ENCODE measurements at regions not wholly inside any gene's neighbourhood (a gene's known extent, or its start where the extent isn't known, plus 50 kb on each side); places are given as distances from the start of the nearest gene placed in this dataset.

DNA sequence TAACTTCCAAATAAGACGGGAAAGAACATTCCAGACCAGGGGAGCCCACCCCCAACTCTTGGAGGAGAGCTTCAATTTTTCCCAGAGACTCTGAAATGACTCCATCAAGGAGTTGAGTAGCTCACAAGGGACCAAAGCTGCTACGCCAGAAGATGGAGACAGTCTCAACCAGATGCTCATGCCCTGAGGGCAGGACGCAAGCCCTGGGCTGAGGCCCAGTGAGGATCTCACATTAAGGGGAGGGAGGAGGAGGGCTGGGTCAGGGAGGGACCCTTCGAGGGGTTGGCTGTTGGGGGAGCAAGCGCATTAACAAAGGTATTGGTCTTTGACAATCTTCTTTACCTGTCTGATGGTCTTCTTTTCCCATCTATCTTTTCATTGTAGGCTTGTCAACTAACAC, 141.3 kb upstream of the SLC1A4 start:
- TF ChIP-seq JUN (CRISPR knock-in tag; IDR thresholded peaks at IDR 0.05) (no peak), ETV6 (CRISPR knock-in tag; IDR thresholded peaks at IDR 0.05) (no peak), KAT7 (CRISPR knock-in tag; IDR thresholded peaks at IDR 0.05; ENCODE audit: borderline replicate concordance) (no peak), RELA (CRISPR knock-in tag; IDR thresholded peaks at IDR 0.05; ENCODE audit: borderline replicate concordance) (no peak), ZBTB21 (CRISPR knock-in tag; IDR thresholded peaks at IDR 0.05; ENCODE audit: borderline replicate concordance) (no peak), ATF1 (CRISPR knock-in tag; IDR thresholded peaks at IDR 0.05) (no peak), IRF2 (CRISPR knock-in tag; IDR thresholded peaks at IDR 0.05; ENCODE audit: borderline replicate concordance, low read depth) (no peak), ELF4 (CRISPR knock-in tag; IDR thresholded peaks at IDR 0.05; ENCODE audit: low read depth) (no peak)
- TF ChIP-seq, protein P1, sequence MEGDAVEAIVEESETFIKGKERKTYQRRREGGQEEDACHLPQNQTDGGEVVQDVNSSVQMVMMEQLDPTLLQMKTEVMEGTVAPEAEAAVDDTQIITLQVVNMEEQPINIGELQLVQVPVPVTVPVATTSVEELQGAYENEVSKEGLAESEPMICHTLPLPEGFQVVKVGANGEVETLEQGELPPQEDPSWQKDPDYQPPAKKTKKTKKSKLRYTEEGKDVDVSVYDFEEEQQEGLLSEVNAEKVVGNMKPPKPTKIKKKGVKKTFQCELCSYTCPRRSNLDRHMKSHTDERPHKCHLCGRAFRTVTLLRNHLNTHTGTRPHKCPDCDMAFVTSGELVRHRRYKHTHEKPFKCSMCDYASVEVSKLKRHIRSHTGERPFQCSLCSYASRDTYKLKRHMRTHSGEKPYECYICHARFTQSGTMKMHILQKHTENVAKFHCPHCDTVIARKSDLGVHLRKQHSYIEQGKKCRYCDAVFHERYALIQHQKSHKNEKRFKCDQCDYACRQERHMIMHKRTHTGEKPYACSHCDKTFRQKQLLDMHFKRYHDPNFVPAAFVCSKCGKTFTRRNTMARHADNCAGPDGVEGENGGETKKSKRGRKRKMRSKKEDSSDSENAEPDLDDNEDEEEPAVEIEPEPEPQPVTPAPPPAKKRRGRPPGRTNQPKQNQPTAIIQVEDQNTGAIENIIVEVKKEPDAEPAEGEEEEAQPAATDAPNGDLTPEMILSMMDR (IDR thresholded peaks at IDR 0.05): no peak
- TF ChIP-seq, protein P2, sequence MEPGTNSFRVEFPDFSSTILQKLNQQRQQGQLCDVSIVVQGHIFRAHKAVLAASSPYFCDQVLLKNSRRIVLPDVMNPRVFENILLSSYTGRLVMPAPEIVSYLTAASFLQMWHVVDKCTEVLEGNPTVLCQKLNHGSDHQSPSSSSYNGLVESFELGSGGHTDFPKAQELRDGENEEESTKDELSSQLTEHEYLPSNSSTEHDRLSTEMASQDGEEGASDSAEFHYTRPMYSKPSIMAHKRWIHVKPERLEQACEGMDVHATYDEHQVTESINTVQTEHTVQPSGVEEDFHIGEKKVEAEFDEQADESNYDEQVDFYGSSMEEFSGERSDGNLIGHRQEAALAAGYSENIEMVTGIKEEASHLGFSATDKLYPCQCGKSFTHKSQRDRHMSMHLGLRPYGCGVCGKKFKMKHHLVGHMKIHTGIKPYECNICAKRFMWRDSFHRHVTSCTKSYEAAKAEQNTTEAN (CRISPR knock-in tag; IDR thresholded peaks at IDR 0.05): no peak
- TF ChIP-seq, protein P3, sequence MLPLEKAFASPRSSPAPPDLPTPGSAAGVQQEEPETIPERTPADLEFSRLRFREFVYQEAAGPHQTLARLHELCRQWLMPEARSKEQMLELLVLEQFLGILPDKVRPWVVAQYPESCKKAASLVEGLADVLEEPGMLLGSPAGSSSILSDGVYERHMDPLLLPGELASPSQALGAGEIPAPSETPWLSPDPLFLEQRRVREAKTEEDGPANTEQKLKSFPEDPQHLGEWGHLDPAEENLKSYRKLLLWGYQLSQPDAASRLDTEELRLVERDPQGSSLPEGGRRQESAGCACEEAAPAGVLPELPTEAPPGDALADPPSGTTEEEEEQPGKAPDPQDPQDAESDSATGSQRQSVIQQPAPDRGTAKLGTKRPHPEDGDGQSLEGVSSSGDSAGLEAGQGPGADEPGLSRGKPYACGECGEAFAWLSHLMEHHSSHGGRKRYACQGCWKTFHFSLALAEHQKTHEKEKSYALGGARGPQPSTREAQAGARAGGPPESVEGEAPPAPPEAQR (CRISPR knock-in tag; IDR thresholded peaks at IDR 0.05): no peak
- TF ChIP-seq, protein P4, sequence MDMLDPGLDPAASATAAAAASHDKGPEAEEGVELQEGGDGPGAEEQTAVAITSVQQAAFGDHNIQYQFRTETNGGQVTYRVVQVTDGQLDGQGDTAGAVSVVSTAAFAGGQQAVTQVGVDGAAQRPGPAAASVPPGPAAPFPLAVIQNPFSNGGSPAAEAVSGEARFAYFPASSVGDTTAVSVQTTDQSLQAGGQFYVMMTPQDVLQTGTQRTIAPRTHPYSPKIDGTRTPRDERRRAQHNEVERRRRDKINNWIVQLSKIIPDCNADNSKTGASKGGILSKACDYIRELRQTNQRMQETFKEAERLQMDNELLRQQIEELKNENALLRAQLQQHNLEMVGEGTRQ (CRISPR knock-in tag; IDR thresholded peaks at IDR 0.05): no peak
- TF ChIP-seq, protein P5, sequence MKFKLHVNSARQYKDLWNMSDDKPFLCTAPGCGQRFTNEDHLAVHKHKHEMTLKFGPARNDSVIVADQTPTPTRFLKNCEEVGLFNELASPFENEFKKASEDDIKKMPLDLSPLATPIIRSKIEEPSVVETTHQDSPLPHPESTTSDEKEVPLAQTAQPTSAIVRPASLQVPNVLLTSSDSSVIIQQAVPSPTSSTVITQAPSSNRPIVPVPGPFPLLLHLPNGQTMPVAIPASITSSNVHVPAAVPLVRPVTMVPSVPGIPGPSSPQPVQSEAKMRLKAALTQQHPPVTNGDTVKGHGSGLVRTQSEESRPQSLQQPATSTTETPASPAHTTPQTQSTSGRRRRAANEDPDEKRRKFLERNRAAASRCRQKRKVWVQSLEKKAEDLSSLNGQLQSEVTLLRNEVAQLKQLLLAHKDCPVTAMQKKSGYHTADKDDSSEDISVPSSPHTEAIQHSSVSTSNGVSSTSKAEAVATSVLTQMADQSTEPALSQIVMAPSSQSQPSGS (CRISPR knock-in tag; IDR thresholded peaks at IDR 0.05; ENCODE audit: borderline replicate concordance, low read depth): no peak

Data from WTC11 (cell line).